GM23338 (cell line): ENCODE measurements at regions not wholly inside any gene's neighbourhood (a gene's known extent, or its start where the extent isn't known, plus 50 kb on each side); places are given as distances from the start of the nearest gene placed in this dataset.
A peak's percentile ranks its signal among the peaks of the same experiment; 100 is the strongest.

Experiments used
- ATAC-seq: fragments of 200-7000 bp; cut with Tn5 transposase; 3 replicates; pipeline ENCODE4 v1.9.1; 2020
- DNase-seq: peaks from one replicate; pipeline ENCODE4 v3.0.0-alpha.2; 2015; ENCODE audit warnings: low spot score
- H2AFZ ChIP-seq: fragments of 200-600 bp; sonication (generic); 2 replicates; pipeline ENCODE4 v1.8.0; 2016; ENCODE audit warnings: antibody characterized with exemption, mild to moderate bottlenecking, moderate library complexity
- H3F3A ChIP-seq: fragments of 200-600 bp; sonication (generic); replicated peaks from 2 replicates; pipeline ENCODE4 v1.8.0; 2017; ENCODE audit warnings: antibody characterized with exemption, mixed run types, low read depth
- H3K27ac ChIP-seq: fragments of 200-600 bp; sonication (generic); 2 replicates; pipeline ENCODE4 v1.6.1; 2016; ENCODE audit warnings: low read depth
- H3K27me3 ChIP-seq: fragments of 200-600 bp; sonication (generic); 2 replicates; pipeline ENCODE4 v1.8.0; 2016; ENCODE audit warnings: mild to moderate bottlenecking, mixed run types, moderate library complexity; ENCODE audit not compliant: insufficient read depth
- H3K36me3 ChIP-seq: fragments of 200-600 bp; sonication (generic); 2 replicates; pipeline ENCODE4 v1.8.0; 2016; ENCODE audit warnings: mild to moderate bottlenecking; ENCODE audit not compliant: insufficient read depth
- H3K4me1 ChIP-seq: fragments of 200-600 bp; sonication (generic); 2 replicates; pipeline ENCODE4 v1.8.0; 2016; ENCODE audit warnings: mild to moderate bottlenecking, moderate library complexity; ENCODE audit not compliant: insufficient read depth
- H3K4me2 ChIP-seq: fragments of 200-600 bp; sonication (generic); 2 replicates; pipeline ENCODE4 v1.7.1; 2017; ENCODE audit warnings: mixed run types
- H3K4me3 ChIP-seq: fragments of 200-600 bp; sonication (generic); 2 replicates; pipeline ENCODE4 v1.6.1; 2016; ENCODE audit warnings: mixed run types
- H3K79me2 ChIP-seq: fragments of 200-600 bp; sonication (generic); replicated peaks from 2 replicates; pipeline ENCODE4 v1.8.0; 2017; ENCODE audit warnings: mild to moderate bottlenecking; ENCODE audit not compliant: insufficient read depth
- H3K9me2 ChIP-seq: fragments of 200-600 bp; sonication (generic); 2 replicates; pipeline ENCODE4 v1.8.0; 2017; ENCODE audit not compliant: insufficient read depth
- H4K20me1 ChIP-seq: fragments of 200-600 bp; sonication (generic); replicated peaks from 2 replicates; pipeline ENCODE4 v1.8.0; 2017; ENCODE audit warnings: mild to moderate bottlenecking; ENCODE audit not compliant: insufficient read depth
- H3K27ac Mint-ChIP-seq: 2 replicates; pipeline ENCODE4 v1.8.0; 2020; ENCODE audit warnings: inconsistent platforms, mild to moderate bottlenecking, moderate library complexity, mixed read lengths
- H3K27me3 Mint-ChIP-seq: 3 replicates; pipeline ENCODE4 v1.8.0; 2022; ENCODE audit warnings: low read depth, mild to moderate bottlenecking, moderate library complexity, mixed read lengths, inconsistent platforms; ENCODE audit not compliant: insufficient read depth, poor library complexity
- H3K36me3 Mint-ChIP-seq: 3 replicates; pipeline ENCODE4 v1.8.0; 2021; ENCODE audit warnings: low read depth, mild to moderate bottlenecking, inconsistent platforms, moderate library complexity, mixed read lengths
- H3K4me1 Mint-ChIP-seq: 3 replicates; pipeline ENCODE4 v1.8.0; 2020; ENCODE audit warnings: mild to moderate bottlenecking, inconsistent platforms, mixed read lengths
- H3K4me3 Mint-ChIP-seq: 3 replicates; pipeline ENCODE4 v1.8.0; 2021; ENCODE audit warnings: moderate library complexity, mild to moderate bottlenecking, inconsistent platforms, mixed read lengths
- H3K9me3 Mint-ChIP-seq: 3 replicates; pipeline ENCODE4 v1.8.0; 2020; ENCODE audit warnings: moderate library complexity, mild to moderate bottlenecking, inconsistent platforms, mixed read lengths
- EZH2 ChIP-seq: fragments of 200-600 bp; sonication (generic); IDR thresholded peaks from one replicate; pipeline ENCODE4 v1.8.0; 2017; ENCODE audit warnings: antibody characterized with exemption, mild to moderate bottlenecking, low read depth; ENCODE audit not compliant: unreplicated experiment
- EZH2phosphoT487 ChIP-seq: fragments of 200-600 bp; sonication (generic); IDR thresholded peaks from one replicate; pipeline ENCODE4 v1.8.1; 2018; ENCODE audit warnings: antibody characterized with exemption; ENCODE audit not compliant: unreplicated experiment
- JUNB ChIP-seq: IDR thresholded peaks from one replicate; pipeline ENCODE4 v1.6.1; 2016; ENCODE audit warnings: antibody characterized with exemption; ENCODE audit not compliant: unreplicated experiment
- POLR2AphosphoS5 ChIP-seq: IDR thresholded peaks from 2 replicates; pipeline ENCODE4 v1.6.1; 2016; ENCODE audit warnings: antibody characterized with exemption, low read depth
- ZNF331 ChIP-seq: fragments of 250-450 bp; sonication (Bioruptor Pico); IDR thresholded peaks from 2 replicates; pipeline ENCODE4 v1.5.0; 2020; ENCODE audit warnings: low read depth, mild to moderate bottlenecking, moderate library complexity
- TF ChIP-seq, protein P1 (sequence below): IDR thresholded peaks from one replicate; pipeline ENCODE4 v1.6.1; 2018; ENCODE audit warnings: antibody characterized with exemption; ENCODE audit not compliant: unreplicated experiment
- TF ChIP-seq, protein P2 (sequence below), 2 experiments: fragments of 200-600 bp in 1 of 2; sonication (generic) in 1 of 2; conservative IDR thresholded peaks; 2 replicates each; pipeline versions ENCODE4 v1.5.1 to v1.6.1; 2016 to 2017; ENCODE audit warnings: antibody characterized with exemption in 2 of 2, low read depth in 2 of 2, mild to moderate bottlenecking in 2 of 2, moderate library complexity in 1 of 2
- TF ChIP-seq, protein P3 (sequence below): fragments of 250-450 bp; sonication (Bioruptor Pico); IDR thresholded peaks from 2 replicates; pipeline ENCODE4 v1.5.0; 2020; ENCODE audit warnings: mild to moderate bottlenecking, moderate library complexity

DNA sequence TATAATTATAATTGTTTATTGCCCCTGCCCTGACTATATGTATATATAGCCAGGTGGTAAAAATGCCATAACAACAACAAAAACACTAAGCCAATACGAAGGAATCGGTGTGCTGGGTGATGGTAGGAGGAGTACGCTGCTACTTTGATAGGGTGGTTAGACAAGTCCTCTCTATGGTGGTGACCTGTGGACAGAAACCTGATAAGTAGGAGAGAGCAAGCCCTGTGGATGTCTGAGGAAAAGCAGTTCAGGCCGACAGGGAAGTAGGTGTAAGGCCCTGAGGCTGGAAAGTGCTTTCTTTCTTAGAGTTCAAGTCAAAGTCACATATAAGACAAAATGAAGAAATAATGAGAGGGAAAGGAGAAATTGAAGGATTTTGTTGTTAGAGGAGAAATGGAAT is 823.8 kb upstream of the CELF2 start:
- no peaks in the 10 kb centered on the region for H3K27me3 Mint-ChIP-seq
- H3K4me1 Mint-ChIP-seq = no peaks in the 10 kb centered on the region
- no peaks in the 10 kb centered on the region for H3K9me3 Mint-ChIP-seq
- 0 out of 2 replicates have a peak, but pooled peaks cover 5% of the 10 kb centered on the region for H3K9me2 ChIP-seq
- no peak overlapping the region for H3K27ac ChIP-seq
- no peak overlapping the region for H3K4me3 Mint-ChIP-seq
- no peaks in the 10 kb centered on the region for H3F3A ChIP-seq
- H3K4me3 ChIP-seq = no peak overlapping the region
- no peaks in the 10 kb centered on the region for H4K20me1 ChIP-seq
- no peak overlapping the region for H2AFZ ChIP-seq
- TF ChIP-seq, protein P1, sequence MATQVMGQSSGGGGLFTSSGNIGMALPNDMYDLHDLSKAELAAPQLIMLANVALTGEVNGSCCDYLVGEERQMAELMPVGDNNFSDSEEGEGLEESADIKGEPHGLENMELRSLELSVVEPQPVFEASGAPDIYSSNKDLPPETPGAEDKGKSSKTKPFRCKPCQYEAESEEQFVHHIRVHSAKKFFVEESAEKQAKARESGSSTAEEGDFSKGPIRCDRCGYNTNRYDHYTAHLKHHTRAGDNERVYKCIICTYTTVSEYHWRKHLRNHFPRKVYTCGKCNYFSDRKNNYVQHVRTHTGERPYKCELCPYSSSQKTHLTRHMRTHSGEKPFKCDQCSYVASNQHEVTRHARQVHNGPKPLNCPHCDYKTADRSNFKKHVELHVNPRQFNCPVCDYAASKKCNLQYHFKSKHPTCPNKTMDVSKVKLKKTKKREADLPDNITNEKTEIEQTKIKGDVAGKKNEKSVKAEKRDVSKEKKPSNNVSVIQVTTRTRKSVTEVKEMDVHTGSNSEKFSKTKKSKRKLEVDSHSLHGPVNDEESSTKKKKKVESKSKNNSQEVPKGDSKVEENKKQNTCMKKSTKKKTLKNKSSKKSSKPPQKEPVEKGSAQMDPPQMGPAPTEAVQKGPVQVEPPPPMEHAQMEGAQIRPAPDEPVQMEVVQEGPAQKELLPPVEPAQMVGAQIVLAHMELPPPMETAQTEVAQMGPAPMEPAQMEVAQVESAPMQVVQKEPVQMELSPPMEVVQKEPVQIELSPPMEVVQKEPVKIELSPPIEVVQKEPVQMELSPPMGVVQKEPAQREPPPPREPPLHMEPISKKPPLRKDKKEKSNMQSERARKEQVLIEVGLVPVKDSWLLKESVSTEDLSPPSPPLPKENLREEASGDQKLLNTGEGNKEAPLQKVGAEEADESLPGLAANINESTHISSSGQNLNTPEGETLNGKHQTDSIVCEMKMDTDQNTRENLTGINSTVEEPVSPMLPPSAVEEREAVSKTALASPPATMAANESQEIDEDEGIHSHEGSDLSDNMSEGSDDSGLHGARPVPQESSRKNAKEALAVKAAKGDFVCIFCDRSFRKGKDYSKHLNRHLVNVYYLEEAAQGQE = no peak
- TF ChIP-seq EZH2 = no peak
- no peak for TF ChIP-seq ZNF331 (CRISPR knock-in tag)
- TF ChIP-seq, protein P2, sequence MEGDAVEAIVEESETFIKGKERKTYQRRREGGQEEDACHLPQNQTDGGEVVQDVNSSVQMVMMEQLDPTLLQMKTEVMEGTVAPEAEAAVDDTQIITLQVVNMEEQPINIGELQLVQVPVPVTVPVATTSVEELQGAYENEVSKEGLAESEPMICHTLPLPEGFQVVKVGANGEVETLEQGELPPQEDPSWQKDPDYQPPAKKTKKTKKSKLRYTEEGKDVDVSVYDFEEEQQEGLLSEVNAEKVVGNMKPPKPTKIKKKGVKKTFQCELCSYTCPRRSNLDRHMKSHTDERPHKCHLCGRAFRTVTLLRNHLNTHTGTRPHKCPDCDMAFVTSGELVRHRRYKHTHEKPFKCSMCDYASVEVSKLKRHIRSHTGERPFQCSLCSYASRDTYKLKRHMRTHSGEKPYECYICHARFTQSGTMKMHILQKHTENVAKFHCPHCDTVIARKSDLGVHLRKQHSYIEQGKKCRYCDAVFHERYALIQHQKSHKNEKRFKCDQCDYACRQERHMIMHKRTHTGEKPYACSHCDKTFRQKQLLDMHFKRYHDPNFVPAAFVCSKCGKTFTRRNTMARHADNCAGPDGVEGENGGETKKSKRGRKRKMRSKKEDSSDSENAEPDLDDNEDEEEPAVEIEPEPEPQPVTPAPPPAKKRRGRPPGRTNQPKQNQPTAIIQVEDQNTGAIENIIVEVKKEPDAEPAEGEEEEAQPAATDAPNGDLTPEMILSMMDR (conservative IDR thresholded peaks at IDR 0.05; ENCODE audit: low read depth in 2 of 2) = 0 out of 4 replicates have a peak, but pooled peaks of 1 of the 2 experiments have one; percentile 4
- TF ChIP-seq EZH2phosphoT487 = no peak
- TF ChIP-seq JUNB = no peak
- no peak for TF ChIP-seq POLR2AphosphoS5
- TF ChIP-seq, protein P3, sequence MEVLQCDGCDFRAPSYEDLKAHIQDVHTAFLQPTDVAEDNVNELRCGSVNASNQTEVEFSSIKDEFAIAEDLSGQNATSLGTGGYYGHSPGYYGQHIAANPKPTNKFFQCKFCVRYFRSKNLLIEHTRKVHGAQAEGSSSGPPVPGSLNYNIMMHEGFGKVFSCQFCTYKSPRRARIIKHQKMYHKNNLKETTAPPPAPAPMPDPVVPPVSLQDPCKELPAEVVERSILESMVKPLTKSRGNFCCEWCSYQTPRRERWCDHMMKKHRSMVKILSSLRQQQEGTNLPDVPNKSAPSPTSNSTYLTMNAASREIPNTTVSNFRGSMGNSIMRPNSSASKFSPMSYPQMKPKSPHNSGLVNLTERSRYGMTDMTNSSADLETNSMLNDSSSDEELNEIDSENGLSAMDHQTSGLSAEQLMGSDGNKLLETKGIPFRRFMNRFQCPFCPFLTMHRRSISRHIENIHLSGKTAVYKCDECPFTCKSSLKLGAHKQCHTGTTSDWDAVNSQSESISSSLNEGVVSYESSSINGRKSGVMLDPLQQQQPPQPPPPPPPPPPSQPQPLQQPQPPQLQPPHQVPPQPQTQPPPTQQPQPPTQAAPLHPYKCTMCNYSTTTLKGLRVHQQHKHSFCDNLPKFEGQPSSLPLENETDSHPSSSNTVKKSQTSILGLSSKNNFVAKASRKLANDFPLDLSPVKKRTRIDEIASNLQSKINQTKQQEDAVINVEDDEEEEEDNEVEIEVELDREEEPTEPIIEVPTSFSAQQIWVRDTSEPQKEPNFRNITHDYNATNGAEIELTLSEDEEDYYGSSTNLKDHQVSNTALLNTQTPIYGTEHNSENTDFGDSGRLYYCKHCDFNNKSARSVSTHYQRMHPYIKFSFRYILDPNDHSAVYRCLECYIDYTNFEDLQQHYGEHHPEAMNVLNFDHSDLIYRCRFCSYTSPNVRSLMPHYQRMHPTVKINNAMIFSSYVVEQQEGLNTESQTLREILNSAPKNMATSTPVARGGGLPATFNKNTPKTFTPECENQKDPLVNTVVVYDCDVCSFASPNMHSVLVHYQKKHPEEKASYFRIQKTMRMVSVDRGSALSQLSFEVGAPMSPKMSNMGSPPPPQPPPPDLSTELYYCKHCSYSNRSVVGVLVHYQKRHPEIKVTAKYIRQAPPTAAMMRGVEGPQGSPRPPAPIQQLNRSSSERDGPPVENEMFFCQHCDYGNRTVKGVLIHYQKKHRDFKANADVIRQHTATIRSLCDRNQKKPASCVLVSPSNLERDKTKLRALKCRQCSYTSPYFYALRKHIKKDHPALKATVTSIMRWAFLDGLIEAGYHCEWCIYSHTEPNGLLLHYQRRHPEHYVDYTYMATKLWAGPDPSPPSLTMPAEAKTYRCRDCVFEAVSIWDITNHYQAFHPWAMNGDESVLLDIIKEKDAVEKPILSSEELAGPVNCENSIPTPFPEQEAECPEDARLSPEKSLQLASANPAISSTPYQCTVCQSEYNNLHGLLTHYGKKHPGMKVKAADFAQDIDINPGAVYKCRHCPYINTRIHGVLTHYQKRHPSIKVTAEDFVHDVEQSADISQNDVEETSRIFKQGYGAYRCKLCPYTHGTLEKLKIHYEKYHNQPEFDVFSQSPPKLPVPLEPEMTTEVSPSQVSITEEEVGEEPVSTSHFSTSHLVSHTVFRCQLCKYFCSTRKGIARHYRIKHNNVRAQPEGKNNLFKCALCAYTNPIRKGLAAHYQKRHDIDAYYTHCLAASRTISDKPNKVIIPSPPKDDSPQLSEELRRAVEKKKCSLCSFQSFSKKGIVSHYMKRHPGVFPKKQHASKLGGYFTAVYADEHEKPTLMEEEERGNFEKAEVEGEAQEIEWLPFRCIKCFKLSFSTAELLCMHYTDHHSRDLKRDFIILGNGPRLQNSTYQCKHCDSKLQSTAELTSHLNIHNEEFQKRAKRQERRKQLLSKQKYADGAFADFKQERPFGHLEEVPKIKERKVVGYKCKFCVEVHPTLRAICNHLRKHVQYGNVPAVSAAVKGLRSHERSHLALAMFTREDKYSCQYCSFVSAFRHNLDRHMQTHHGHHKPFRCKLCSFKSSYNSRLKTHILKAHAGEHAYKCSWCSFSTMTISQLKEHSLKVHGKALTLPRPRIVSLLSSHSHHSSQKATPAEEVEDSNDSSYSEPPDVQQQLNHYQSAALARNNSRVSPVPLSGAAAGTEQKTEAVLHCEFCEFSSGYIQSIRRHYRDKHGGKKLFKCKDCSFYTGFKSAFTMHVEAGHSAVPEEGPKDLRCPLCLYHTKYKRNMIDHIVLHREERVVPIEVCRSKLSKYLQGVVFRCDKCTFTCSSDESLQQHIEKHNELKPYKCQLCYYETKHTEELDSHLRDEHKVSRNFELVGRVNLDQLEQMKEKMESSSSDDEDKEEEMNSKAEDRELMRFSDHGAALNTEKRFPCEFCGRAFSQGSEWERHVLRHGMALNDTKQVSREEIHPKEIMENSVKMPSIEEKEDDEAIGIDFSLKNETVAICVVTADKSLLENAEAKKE (CRISPR knock-in tag) = peak; percentile 60; the same call in 1 of the 2 replicates
- H3K4me2 ChIP-seq = no peak overlapping the region
- H3K36me3 ChIP-seq = no peaks in the 10 kb centered on the region
- H3K79me2 ChIP-seq = no peaks in the 10 kb centered on the region
- no peak overlapping the region for H3K27ac Mint-ChIP-seq
- H3K27me3 ChIP-seq = no peaks in the 10 kb centered on the region
- H3K36me3 Mint-ChIP-seq = no peaks in the 10 kb centered on the region
- ATAC-seq (peak; percentile 82), DNase-seq (peak; percentile 40)
- no peaks in the 10 kb centered on the region for H3K4me1 ChIP-seq
